GM12872 (cell line): ENCODE measurements at regions not wholly inside any gene's neighbourhood (a gene's known extent, or its start where the extent isn't known, plus 50 kb on each side); places are given as distances from the start of the nearest gene placed in this dataset.

Experiments used
- CTCF ChIP-seq: IDR thresholded peaks from 3 replicates; pipeline ENCODE4 v1.5.1; 2011; ENCODE audit warnings: low read depth, mild to moderate bottlenecking, low read length, moderate library complexity; ENCODE audit not compliant: insufficient read depth

- 0 out of 3 replicates have a peak, but pooled peaks have one; percentile 7 for TF ChIP-seq CTCF
Observed at GRCh38 chr7:63008366-63008765, 990.3 kb upstream of the ZNF722 start.

GRCh38 chr7:63009771-63010170, 988.9 kb upstream of the ZNF722 start:
- no peak for TF ChIP-seq CTCF

- TF ChIP-seq CTCF, result no peak
Observed at GRCh38 chr7:63012633-63013183, 985.9 kb upstream of the ZNF722 start.

- no peak for TF ChIP-seq CTCF
Observed at GRCh38 chr7:63014792-63015191, 983.9 kb upstream of the ZNF722 start.

GRCh38 chr7:63023182-63023787, 975.4 kb upstream of the ZNF722 start:
- TF ChIP-seq CTCF, result no peak

GRCh38 chr7:63024446-63024845, 974.2 kb upstream of the ZNF722 start:
- TF ChIP-seq CTCF, result no peak

- no peak for TF ChIP-seq CTCF
Observed at GRCh38 chr7:63025815-63026214, 972.8 kb upstream of the ZNF722 start.

GRCh38 chr7:63027075-63027474, 971.6 kb upstream of the ZNF722 start:
- TF ChIP-seq CTCF, result no peak
